G401.6 (cell line): ENCODE measurements at regions not wholly inside any gene's neighbourhood (a gene's known extent, or its start where the extent isn't known, plus 50 kb on each side); places are given as distances from the start of the nearest gene placed in this dataset.

Experiments used
- FAIRE-seq: peaks from 2 replicates; lab custom pipeline; 2012; peaks lifted over from hg19 to GRCh38; lab: Jason Lieb, UNC

GRCh38 chr3:127374086-127375010 is 86.5 kb upstream of the PRR20G start:
- FAIRE-seq = no peak

GRCh38 chr3:127373441-127374085 is 85.7 kb upstream of the PRR20G start:
- no peak for FAIRE-seq

- FAIRE-seq = no peak
These were observed 84.0 kb upstream of the PRR20G start for GRCh38 chr3:127371846-127372245.

GRCh38 chr3:127371334-127371733 is 83.5 kb upstream of the PRR20G start:
- FAIRE-seq = no peak

- no peak for FAIRE-seq
These were observed 83.1 kb upstream of the PRR20G start for GRCh38 chr3:127370906-127371305.

- no peak for FAIRE-seq
These were observed 81.6 kb upstream of the PRR20G start for GRCh38 chr3:127369356-127369935.

GRCh38 chr3:127368186-127369032 is 80.6 kb upstream of the PRR20G start:
- FAIRE-seq = no peak

- no peak for FAIRE-seq
These were observed 79.7 kb upstream of the PRR20G start for GRCh38 chr3:127367593-127367992.

GRCh38 chr3:127366383-127366782 is 78.5 kb upstream of the PRR20G start:
- FAIRE-seq = no peak

GRCh38 chr3:127365163-127365798 is 77.4 kb upstream of the PRR20G start:
- no peak for FAIRE-seq

GRCh38 chr3:127363891-127364290 is 76.0 kb upstream of the PRR20G start:
- FAIRE-seq = no peak

GRCh38 chr3:127363171-127363570 is 75.3 kb upstream of the PRR20G start:
- no peak for FAIRE-seq

GRCh38 chr3:127360647-127361046 is 72.8 kb upstream of the PRR20G start:
- FAIRE-seq = no peak

- no peak for FAIRE-seq
These were observed 70.8 kb upstream of the PRR20G start for GRCh38 chr3:127358641-127359040.

- FAIRE-seq = no peak
These were observed 68.5 kb upstream of the PRR20G start for GRCh38 chr3:127356381-127356780.

GRCh38 chr3:127354761-127355160 is 66.9 kb upstream of the PRR20G start:
- no peak for FAIRE-seq

- no peak for FAIRE-seq
These were observed 64.8 kb upstream of the PRR20G start for GRCh38 chr3:127352612-127353011.

- FAIRE-seq = no peak
These were observed 64.0 kb upstream of the PRR20G start for GRCh38 chr3:127351775-127352350.

- no peak for FAIRE-seq
These were observed 63.5 kb upstream of the PRR20G start for GRCh38 chr3:127351321-127351720.

GRCh38 chr3:127350172-127351050 is 62.6 kb upstream of the PRR20G start:
- FAIRE-seq = no peak
